ENCODE measurements at regions not wholly inside any gene's neighbourhood (a gene's known extent, or its start where the extent isn't known, plus 50 kb on each side); places are given as distances from the start of the nearest gene placed in this dataset.
"Not testable (repeated sequence)": the region's sequence is repeated elsewhere in the genome, so short reads cannot be mapped to it uniquely, and the experiment has no call there.

GRCh38 chr1:67609577-67610341, 75.2 kb upstream of the GADD45A start:
- in situ Hi-C loops (cut with MboI; ENCODE audit: low sequenced_read_pairs) = no loop called here

- in situ Hi-C loops (cut with MboI; ENCODE audit: low sequenced_read_pairs) = no loop called here
Observed at GRCh38 chr1:67610450-67610849, 74.6 kb upstream of the GADD45A start.

- in situ Hi-C loops (cut with MboI; ENCODE audit: low sequenced_read_pairs) = no loop called here
Observed at GRCh38 chr1:67611846-67612245, 73.2 kb upstream of the GADD45A start.

- in situ Hi-C loops (cut with MboI; ENCODE audit: low sequenced_read_pairs) = no loop called here
Observed at GRCh38 chr1:67612788-67613241, 72.2 kb upstream of the GADD45A start.

- in situ Hi-C loops (cut with MboI; ENCODE audit: low sequenced_read_pairs) = not testable (repeated sequence)
Observed at GRCh38 chr1:67613479-67613878, 71.5 kb upstream of the GADD45A start.

GRCh38 chr1:67614511-67614934, 70.5 kb upstream of the GADD45A start:
- in situ Hi-C loops (cut with MboI; ENCODE audit: low sequenced_read_pairs) = no loop called here

GRCh38 chr1:67615886-67616285, 69.1 kb upstream of the GADD45A start:
- in situ Hi-C loops (cut with MboI; ENCODE audit: low sequenced_read_pairs) = no loop called here

- in situ Hi-C loops (cut with MboI; ENCODE audit: low sequenced_read_pairs) = no loop called here
Observed at GRCh38 chr1:67616394-67616985, 68.5 kb upstream of the GADD45A start.

- in situ Hi-C loops (cut with MboI; ENCODE audit: low sequenced_read_pairs) = no loop called here
Observed at GRCh38 chr1:67618285-67619018, 66.5 kb upstream of the GADD45A start.

- in situ Hi-C loops (cut with MboI; ENCODE audit: low sequenced_read_pairs) = no loop called here
Observed at GRCh38 chr1:67619080-67619479, 65.9 kb upstream of the GADD45A start.

GRCh38 chr1:67623906-67624305, 61.1 kb upstream of the GADD45A start:
- in situ Hi-C loops (cut with MboI; ENCODE audit: low sequenced_read_pairs) = no loop called here

- in situ Hi-C loops (cut with MboI; ENCODE audit: low sequenced_read_pairs) = no loop called here
Observed at GRCh38 chr1:67624680-67625079, 60.3 kb upstream of the GADD45A start.

- in situ Hi-C loops (cut with MboI; ENCODE audit: low sequenced_read_pairs) = no loop called here
Observed at GRCh38 chr1:67626090-67626860, 58.7 kb upstream of the GADD45A start.

GRCh38 chr1:67626861-67627235, 58.2 kb upstream of the GADD45A start:
- in situ Hi-C loops (cut with MboI; ENCODE audit: low sequenced_read_pairs) = no loop called here

- in situ Hi-C loops (cut with MboI; ENCODE audit: low sequenced_read_pairs) = no loop called here
Observed at GRCh38 chr1:67627336-67627735, 57.7 kb upstream of the GADD45A start.

GRCh38 chr1:67627906-67628305, 57.1 kb upstream of the GADD45A start:
- in situ Hi-C loops (cut with MboI; ENCODE audit: low sequenced_read_pairs) = no loop called here

GRCh38 chr1:67629370-67630075, 55.5 kb upstream of the GADD45A start:
- in situ Hi-C loops (cut with MboI; ENCODE audit: low sequenced_read_pairs) = no loop called here

GRCh38 chr1:67630438-67631045, 54.5 kb upstream of the GADD45A start:
- in situ Hi-C loops (cut with MboI; ENCODE audit: low sequenced_read_pairs) = no loop called here

- in situ Hi-C loops (cut with MboI; ENCODE audit: low sequenced_read_pairs) = no loop called here
Observed at GRCh38 chr1:67632356-67632755, 52.6 kb upstream of the GADD45A start.
